MM.1S (cell line): ENCODE measurements at regions not wholly inside any gene's neighbourhood (a gene's known extent, or its start where the extent isn't known, plus 50 kb on each side); places are given as distances from the start of the nearest gene placed in this dataset.

Experiments
- DNase-seq: peaks from one replicate; pipeline ENCODE4 v3.0.0-alpha.2; 2015
- H2AFZ ChIP-seq: fragments of 300-600 bp; sonication (generic); 2 replicates; pipeline ENCODE4 v1.6.0; 2016; ENCODE audit warnings: antibody characterized with exemption, low read length
- H3F3A ChIP-seq: fragments of 300-600 bp; sonication (generic); 2 replicates; pipeline ENCODE4 v1.6.1; 2016; ENCODE audit warnings: mild to moderate bottlenecking, antibody characterized with exemption, low read length, moderate library complexity, mixed read lengths; ENCODE audit not compliant: insufficient read depth
- H3K27ac ChIP-seq: fragments of 300-600 bp; sonication (generic); 2 replicates; pipeline ENCODE4 v1.5.1; 2016; ENCODE audit warnings: mild to moderate bottlenecking, low read length
- H3K27me3 ChIP-seq: fragments of 300-600 bp; sonication (generic); replicated peaks from 2 replicates; pipeline ENCODE4 v1.6.0; 2016; ENCODE audit warnings: low read length; ENCODE audit not compliant: insufficient read depth
- H3K36me3 ChIP-seq: fragments of 300-600 bp; sonication (generic); replicated peaks from 2 replicates; pipeline ENCODE4 v1.6.1; 2016; ENCODE audit warnings: mild to moderate bottlenecking, low read length, mixed read lengths; ENCODE audit not compliant: insufficient read depth
- H3K4me1 ChIP-seq: fragments of 300-600 bp; sonication (generic); 2 replicates; pipeline ENCODE4 v1.6.1; 2016; ENCODE audit warnings: low read length, mixed read lengths
- H3K4me2 ChIP-seq: fragments of 300-600 bp; sonication (generic); 2 replicates; pipeline ENCODE4 v1.6.0; 2016; ENCODE audit warnings: low read depth, low read length
- H3K4me3 ChIP-seq: fragments of 300-600 bp; sonication (generic); 2 replicates; pipeline ENCODE4 v1.5.1; 2016; ENCODE audit warnings: low read length, mixed read lengths
- H3K79me2 ChIP-seq: fragments of 300-600 bp; sonication (generic); 2 replicates; pipeline ENCODE4 v1.6.1; 2016; ENCODE audit warnings: mixed run types, low read length, mixed read lengths
- H3K9ac ChIP-seq: fragments of 300-600 bp; sonication (generic); 2 replicates; pipeline ENCODE4 v1.6.1; 2016; ENCODE audit warnings: low read length, mixed read lengths
- H3K9me2 ChIP-seq: fragments of 300-600 bp; sonication (generic); replicated peaks from 2 replicates; pipeline ENCODE4 v1.6.1; 2016; ENCODE audit warnings: mild to moderate bottlenecking, low read length, mixed read lengths; ENCODE audit not compliant: insufficient read depth
- H3K9me3 ChIP-seq: fragments of 300-600 bp; sonication (generic); replicated peaks from 2 replicates; pipeline ENCODE4 v1.6.1; 2016; ENCODE audit warnings: mild to moderate bottlenecking, low read length, mixed read lengths; ENCODE audit not compliant: insufficient read depth
- H4K20me1 ChIP-seq: fragments of 300-600 bp; sonication (generic); 2 replicates; pipeline ENCODE4 v1.6.1; 2016; ENCODE audit warnings: mild to moderate bottlenecking, low read length, moderate library complexity, mixed read lengths; ENCODE audit not compliant: insufficient read depth
- CTCF ChIP-seq: fragments of 300-600 bp; sonication (generic); IDR thresholded peaks from 2 replicates; pipeline ENCODE4 v1.5.1; 2016; ENCODE audit warnings: antibody characterized with exemption, low read length, mixed read lengths
- EZH2 ChIP-seq: fragments of 300-600 bp; sonication (generic); optimal IDR thresholded peaks from 2 replicates; pipeline ENCODE3; 2017; ENCODE audit warnings: low read depth, mild to moderate bottlenecking, antibody characterized with exemption, low read length, mixed read lengths
- EZH2phosphoT487 ChIP-seq: fragments of 300-600 bp; sonication (generic); IDR thresholded peaks from 2 replicates; pipeline ENCODE4 v1.6.1; 2018; ENCODE audit warnings: antibody characterized with exemption, low read length

- TF ChIP-seq EZH2phosphoT487 (no peak), EZH2 (no peak), CTCF (no peak)
- Histone ChIP-seq H3K36me3 (no peaks in the 10 kb centered on the region), H3K9ac (no peak overlapping the region), H3F3A (no peaks in the 10 kb centered on the region), H3K9me2 (no peaks in the 10 kb centered on the region), H3K9me3 (no peaks in the 10 kb centered on the region), H3K4me3 (no peak overlapping the region), H3K4me2 (no peak overlapping the region), H3K4me1 (no peaks in the 10 kb centered on the region), H3K27me3 (no peaks in the 10 kb centered on the region), H3K79me2 (no peaks in the 10 kb centered on the region), H3K27ac (no peak overlapping the region), H4K20me1 (no peaks in the 10 kb centered on the region), H2AFZ (no peak overlapping the region)
- DNase-seq = no peak
These were observed 181.7 kb downstream of the ALG10 start for GRCh38 chr12:34203866-34204620.

- no peaks in the 10 kb centered on the region for H3F3A ChIP-seq
- no peaks in the 10 kb centered on the region for H3K9me3 ChIP-seq
- H3K79me2 ChIP-seq = no peaks in the 10 kb centered on the region
- TF ChIP-seq EZH2 = no peak
- no peak for TF ChIP-seq EZH2phosphoT487
- no peak for TF ChIP-seq CTCF
- H3K4me3 ChIP-seq = no peak overlapping the region
- DNase-seq = no peak
- no peaks in the 10 kb centered on the region for H3K4me1 ChIP-seq
- no peak overlapping the region for H3K4me2 ChIP-seq
- H4K20me1 ChIP-seq = no peaks in the 10 kb centered on the region
- no peaks in the 10 kb centered on the region for H3K36me3 ChIP-seq
- H3K9ac ChIP-seq = no peak overlapping the region
- H2AFZ ChIP-seq = no peak overlapping the region
- H3K27me3 ChIP-seq = no peaks in the 10 kb centered on the region
- H3K9me2 ChIP-seq = no peaks in the 10 kb centered on the region
- H3K27ac ChIP-seq = no peak overlapping the region
These were observed 182.6 kb downstream of the ALG10 start for GRCh38 chr12:34204830-34205285.

GRCh38 chr12:34205401-34205800, 183.1 kb downstream of the ALG10 start:
- Histone ChIP-seq H3K4me3 (no peak overlapping the region), H3F3A (no peaks in the 10 kb centered on the region), H2AFZ (no peak overlapping the region), H4K20me1 (no peaks in the 10 kb centered on the region), H3K27me3 (no peaks in the 10 kb centered on the region), H3K79me2 (no peaks in the 10 kb centered on the region), H3K4me2 (no peak overlapping the region), H3K4me1 (no peaks in the 10 kb centered on the region), H3K9me2 (no peaks in the 10 kb centered on the region), H3K9ac (no peak overlapping the region), H3K36me3 (no peaks in the 10 kb centered on the region), H3K9me3 (no peaks in the 10 kb centered on the region), H3K27ac (no peak overlapping the region)
- TF ChIP-seq EZH2 (no peak), EZH2phosphoT487 (no peak), CTCF (no peak)
- no peak for DNase-seq
